A549 (cell line): ENCODE measurements at regions not wholly inside any gene's neighbourhood (a gene's known extent, or its start where the extent isn't known, plus 50 kb on each side); places are given as distances from the start of the nearest gene placed in this dataset.

ENCODE experiments used
- ATAC-seq, 2 experiments: fragments of 200-7000 bp in 1 of 2; fragments of >200 bp in 1 of 2; cut with Nextera tagmentation in 1 of 2; cut with Tn5 transposase in 1 of 2; 3 replicates each; pipeline versions ENCODE4 v1.8.0 to v1.9.1; 2018 to 2020; ENCODE audit warnings: mild to moderate bottlenecking in 1 of 2, moderate library complexity in 1 of 2
- CTCF ChIA-PET: fragments of 300-600 bp; sonication (Branson Sonifier 250); formaldehyde crosslinking; extraction: SDS; loops from one replicate; lab custom pipeline; 2021; ENCODE audit warnings: antibody characterized with exemption, inconsistent platforms; lab: Yijun Ruan, JAX
- POLR2A ChIA-PET: fragments of 350-600 bp; formaldehyde crosslinking; extraction: SDS; loops from one replicate; lab custom pipeline; 2021; ENCODE audit warnings: antibody characterized with exemption, inconsistent platforms; lab: Yijun Ruan, JAX
- DNase-seq, 2 experiments: peaks; one replicate each; pipeline versions ENCODE4 v3.0.0 to v3.0.0-alpha.2; 2011 to 2016; ENCODE audit warnings: low read depth in 1 of 2, low spot score in 1 of 2
- FAIRE-seq: peaks from 2 replicates; lab custom pipeline; 2011; peaks lifted over from hg19 to GRCh38; lab: Jason Lieb, UNC
- H3K27ac ChIP-seq, 2 experiments: fragments of >200 bp; sonication (Bioruptor Twin); formaldehyde crosslinking; 3 replicates each; pipeline ENCODE4 v1.5.1; 2016 to 2017
- H3K4me1 ChIP-seq: fragments of >200 bp; sonication (Bioruptor Twin); formaldehyde crosslinking; 3 replicates; pipeline ENCODE4 v1.6.1; 2016
- H3K4me2 ChIP-seq: fragments of >200 bp; sonication (Bioruptor Twin); formaldehyde crosslinking; 3 replicates; pipeline ENCODE4 v1.6.1; 2016
- H3K4me3 ChIP-seq: fragments of >200 bp; sonication (Bioruptor Twin); formaldehyde crosslinking; 3 replicates; pipeline ENCODE4 v1.5.1; 2016
- H3K9me3 ChIP-seq: fragments of >200 bp; sonication (Bioruptor Twin); formaldehyde crosslinking; 3 replicates; pipeline ENCODE4 v1.6.1; 2016
- CEBPB ChIP-seq, 2 experiments: fragments of >200 bp in 1 of 2; sonication (Bioruptor Twin) in 1 of 2; formaldehyde crosslinking in 1 of 2; IDR thresholded peaks; 2 replicates each; pipeline ENCODE4 v1.6.1; 2012 to 2016
- EHMT2 ChIP-seq: fragments of 200-600 bp; sonication (generic); IDR thresholded peaks from 2 replicates; pipeline ENCODE4 v1.6.1; 2016; ENCODE audit warnings: antibody characterized with exemption, low read depth, mild to moderate bottlenecking, moderate library complexity
- FOSB ChIP-seq: fragments of 250-450 bp; sonication (Bioruptor Pico); IDR thresholded peaks from 2 replicates; pipeline ENCODE4 v1.5.0; 2020; ENCODE audit warnings: mild to moderate bottlenecking, moderate library complexity
- FOSL2 ChIP-seq, 2 experiments: fragments of 450-650 bp in 1 of 2; fragments of >200 bp in 1 of 2; sonication (Bioruptor Twin) in 1 of 2; formaldehyde crosslinking; IDR thresholded peaks; 2 replicates each; pipeline versions ENCODE4 v1.5.0 to v1.6.1; 2016 to 2020; ENCODE audit warnings: mild to moderate bottlenecking in 1 of 2, moderate library complexity in 1 of 2
- GATA3 ChIP-seq: IDR thresholded peaks from 2 replicates; pipeline ENCODE4 v1.6.1; 2012; ENCODE audit warnings: borderline replicate concordance
- HDAC2 ChIP-seq: fragments of 200-600 bp; sonication (generic); IDR thresholded peaks from 2 replicates; pipeline ENCODE4 v1.6.1; 2016
- HEYL ChIP-seq: fragments of 250-450 bp; sonication (Bioruptor Pico); IDR thresholded peaks from 2 replicates; pipeline ENCODE4 v1.8.0; 2021; ENCODE audit warnings: mild to moderate bottlenecking, moderate library complexity
- HOXB5 ChIP-seq: fragments of 250-450 bp; sonication (Bioruptor Pico); IDR thresholded peaks from 2 replicates; pipeline ENCODE4 v1.5.0; 2020; ENCODE audit warnings: mild to moderate bottlenecking, moderate library complexity
- JUNB ChIP-seq: fragments of >200 bp; sonication (Bioruptor Twin); formaldehyde crosslinking; IDR thresholded peaks from 2 replicates; pipeline ENCODE4 v1.6.1; 2016
- KDM5A ChIP-seq: fragments of 200-600 bp; sonication (generic); IDR thresholded peaks from 2 replicates; pipeline ENCODE4 v1.6.1; 2016; ENCODE audit warnings: antibody characterized with exemption, mild to moderate bottlenecking
- MAZ ChIP-seq: fragments of 150-350 bp; IDR thresholded peaks from 2 replicates; pipeline ENCODE4 v1.6.1; 2014; ENCODE audit warnings: antibody characterized with exemption, low read depth, low read length, borderline replicate concordance
- NR3C1 ChIP-seq: fragments of >200 bp; sonication (Bioruptor Twin); formaldehyde crosslinking; IDR thresholded peaks from 3 replicates; pipeline ENCODE4 v1.6.1; 2017
- POLR2A ChIP-seq: IDR thresholded peaks from 2 replicates; pipeline ENCODE4 v1.6.1; 2012; ENCODE audit warnings: mild to moderate bottlenecking, low read length
- REST ChIP-seq: fragments of 200-600 bp; sonication (generic); IDR thresholded peaks from 2 replicates; pipeline ENCODE4 v1.6.1; 2016; ENCODE audit warnings: antibody characterized with exemption, mild to moderate bottlenecking, moderate library complexity
- TFCP2L1 ChIP-seq: fragments of 250-450 bp; sonication (Bioruptor Pico); IDR thresholded peaks from 2 replicates; pipeline ENCODE4 v1.5.0; 2021; ENCODE audit warnings: mild to moderate bottlenecking
- USF2 ChIP-seq: fragments of 450-650 bp; IDR thresholded peaks from 2 replicates; pipeline ENCODE4 v1.6.1; 2014; ENCODE audit warnings: antibody characterized with exemption
- ZFP36 ChIP-seq: fragments of 450-650 bp; IDR thresholded peaks from 2 replicates; pipeline ENCODE4 v1.6.1; 2014; ENCODE audit warnings: borderline replicate concordance; ENCODE audit not compliant: partially characterized antibody
- ZSCAN20 ChIP-seq: fragments of 250-450 bp; sonication (Bioruptor Pico); IDR thresholded peaks from 2 replicates; pipeline ENCODE4 v1.8.0; 2022; ENCODE audit warnings: mild to moderate bottlenecking, moderate library complexity
- WGBS: methylation state at CpG from one replicate; pipeline ENCODE4 v1.1.6; 2017; ENCODE audit errors: missing lambda C conversion rate; 5-methylcytosine and 5-hydroxymethylcytosine counted together
- TF ChIP-seq, protein P1 (sequence below): fragments of 250-450 bp; sonication (Bioruptor Pico); IDR thresholded peaks from 2 replicates; pipeline ENCODE4 v1.5.0; 2020; ENCODE audit warnings: low read depth, mild to moderate bottlenecking, moderate library complexity
- TF ChIP-seq, protein P2 (sequence below): fragments of 150-350 bp; IDR thresholded peaks from 2 replicates; pipeline ENCODE4 v1.6.1; 2014; ENCODE audit warnings: low read depth, mild to moderate bottlenecking, low read length

DNA sequence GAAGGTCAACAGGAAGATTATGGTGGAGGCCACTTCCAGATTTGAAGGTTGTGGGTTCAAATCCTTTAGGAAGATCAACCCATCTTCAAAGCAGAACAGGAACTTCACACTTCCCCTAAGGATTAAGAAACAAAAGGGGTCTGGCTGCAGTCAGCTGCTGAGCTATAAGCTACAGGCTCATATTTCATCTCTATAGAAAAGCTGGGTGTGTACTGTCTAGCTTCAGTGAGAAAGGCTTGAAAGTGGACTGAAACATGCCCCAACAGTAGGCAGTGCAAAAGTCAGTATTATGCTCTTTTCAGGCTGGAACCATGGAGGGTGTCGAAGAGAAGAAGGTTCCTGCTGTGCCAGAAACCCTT lies 60.1 kb upstream of the SPDEF start:
- ChIA-PET POLR2A (no interaction called here), CTCF (interaction anchor here (1.1 kb wide), 1 partner anchor 624 kb away, joined by 3 read pairs; no protein-coding TSS in a partner anchor)
- Histone ChIP-seq H3K9me3 (no peaks in the 10 kb centered on the region), H3K27ac (no peak overlapping the region), H3K4me1 (peaks cover 6% of the 10 kb centered on the region), H3K4me2 (no peak overlapping the region), H3K4me3 (no peak overlapping the region)
- no peak for DNase-seq
- TF ChIP-seq CEBPB (IDR thresholded peaks at IDR 0.05), result no peak
- no peak for TF ChIP-seq JUNB
- no peak for TF ChIP-seq EHMT2
- TF ChIP-seq HEYL, result no peak
- no peak for ATAC-seq
- FAIRE-seq, result no peak
- WGBS, result 96% methylated on average over 1 of the region's 1 CpG

DNA sequence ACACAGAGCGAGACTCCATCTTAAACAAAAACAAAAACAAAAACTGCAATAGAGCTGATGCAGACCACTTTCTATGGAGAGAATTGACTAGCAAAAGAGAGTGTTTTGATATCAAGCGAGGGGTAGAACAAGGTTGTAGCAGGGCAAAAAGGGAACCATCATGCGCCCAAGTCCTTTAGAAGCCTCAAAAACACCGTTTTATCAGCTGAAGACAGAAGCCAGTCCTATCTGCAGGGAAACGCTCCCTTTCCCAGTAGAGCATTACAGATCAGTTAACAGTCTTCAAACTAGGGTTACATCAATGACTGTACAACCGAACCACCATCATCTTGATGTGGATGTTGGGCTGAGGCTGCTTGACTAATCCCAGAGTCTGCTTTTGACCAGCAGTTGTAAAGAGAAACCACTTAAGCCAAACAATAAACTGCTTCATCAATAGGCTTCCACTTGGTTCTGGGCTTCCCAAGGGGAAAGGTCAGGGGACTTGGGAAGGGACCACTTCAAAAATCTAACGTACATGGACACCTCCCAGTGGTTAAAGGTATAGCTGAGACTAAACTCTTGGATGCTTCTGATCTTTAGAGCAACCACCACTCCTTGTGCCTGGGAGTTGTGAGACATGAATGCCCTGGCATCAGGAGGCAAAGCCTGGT lies 59.6 kb upstream of the SPDEF start:
- no peak for DNase-seq
- no peak for FAIRE-seq
- H3K4me1 ChIP-seq, result peaks cover 11% of the 10 kb centered on the region
- no peak overlapping the region for H3K4me2 ChIP-seq
- H3K4me3 ChIP-seq, result no peak overlapping the region
- ChIA-PET CTCF (interaction anchor here (1.0 to 1.1 kb wide), 2 partner anchors 33 to 625 kb away, joined by 3 to 4 read pairs; no protein-coding TSS in a partner anchor), POLR2A (no interaction called here)
- no peaks in the 10 kb centered on the region for H3K9me3 ChIP-seq
- no peak overlapping the region for H3K27ac ChIP-seq
- no peak for ATAC-seq
- TF ChIP-seq HDAC2 (no peak), GATA3 (no peak), JUNB (no peak), ZSCAN20 (CRISPR knock-in tag) (no peak), ZFP36 (no peak), POLR2A (no peak)
- TF ChIP-seq, protein P1, sequence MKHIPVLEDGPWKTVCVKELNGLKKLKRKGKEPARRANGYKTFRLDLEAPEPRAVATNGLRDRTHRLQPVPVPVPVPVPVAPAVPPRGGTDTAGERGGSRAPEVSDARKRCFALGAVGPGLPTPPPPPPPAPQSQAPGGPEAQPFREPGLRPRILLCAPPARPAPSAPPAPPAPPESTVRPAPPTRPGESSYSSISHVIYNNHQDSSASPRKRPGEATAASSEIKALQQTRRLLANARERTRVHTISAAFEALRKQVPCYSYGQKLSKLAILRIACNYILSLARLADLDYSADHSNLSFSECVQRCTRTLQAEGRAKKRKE (CRISPR knock-in tag), result no peak
- 88% methylated on average over 7 of the region's 7 CpGs for WGBS

- ATAC-seq (peak; percentile 78 to 80; a peak in 5 of 6 replicates), DNase-seq (peak; percentile 11 to 69), FAIRE-seq (no peak)
- Histone ChIP-seq H3K4me3 (no peak overlapping the region), H3K4me2 (peak overlapping the region; percentile 41; the same call in 2 of the 3 replicates), H3K27ac (peak overlapping the region; percentile 50 to 54; a peak in 4 of 6 replicates), H3K9me3 (no peaks in the 10 kb centered on the region), H3K4me1 (peaks cover 31% of the 10 kb centered on the region)
- 32% methylated on average over 4 of the region's 4 CpGs for WGBS
- CTCF ChIA-PET, result interaction anchor here (0.6 to 6.2 kb wide), 13 partner anchors 14 to 448 kb away, joined by 3 to 72 read pairs (median 5); no protein-coding TSS in a partner anchor
- TF ChIP-seq USF2 (no peak), MAZ (no peak), FOSL2 (IDR thresholded peaks at IDR 0.05) (no peak), FOSL2 (CRISPR knock-in tag; IDR thresholded peaks at IDR 0.05) (peak; percentile 79), TFCP2L1 (CRISPR knock-in tag) (no peak)
- POLR2A ChIA-PET, result interaction anchor here (1.1 kb wide), 1 partner anchor 146 kb away, joined by 3 read pairs; no protein-coding TSS in a partner anchor
Observed at GRCh38 chr6:34610819-34611477, 54.8 kb upstream of the SPDEF start.

- ChIA-PET CTCF (interaction anchor here (0.5 to 6.2 kb wide), 25 partner anchors 9 to 600 kb away, joined by 3 to 72 read pairs (median 4); no protein-coding TSS in a partner anchor), POLR2A (interaction anchor here (1.0 kb wide), 1 partner anchor 182 kb away, joined by 3 read pairs; no protein-coding TSS in a partner anchor)
- peaks cover 37% of the 10 kb centered on the region for H3K4me1 ChIP-seq
- no peaks in the 10 kb centered on the region for H3K9me3 ChIP-seq
- H3K27ac ChIP-seq, result peak overlapping the region; percentile 59 to 77; a peak in 3 of 6 replicates
- ATAC-seq, result no peak
- no peak for TF ChIP-seq KDM5A
- TF ChIP-seq FOSL2 (IDR thresholded peaks at IDR 0.05), result no peak
- TF ChIP-seq FOSL2 (CRISPR knock-in tag; IDR thresholded peaks at IDR 0.05), result no peak
- TF ChIP-seq FOSB (CRISPR knock-in tag), result no peak
- no peak for TF ChIP-seq POLR2A
- no peak for TF ChIP-seq REST
- no peak for TF ChIP-seq NR3C1
- no peak for TF ChIP-seq HOXB5
- TF ChIP-seq, protein P2, sequence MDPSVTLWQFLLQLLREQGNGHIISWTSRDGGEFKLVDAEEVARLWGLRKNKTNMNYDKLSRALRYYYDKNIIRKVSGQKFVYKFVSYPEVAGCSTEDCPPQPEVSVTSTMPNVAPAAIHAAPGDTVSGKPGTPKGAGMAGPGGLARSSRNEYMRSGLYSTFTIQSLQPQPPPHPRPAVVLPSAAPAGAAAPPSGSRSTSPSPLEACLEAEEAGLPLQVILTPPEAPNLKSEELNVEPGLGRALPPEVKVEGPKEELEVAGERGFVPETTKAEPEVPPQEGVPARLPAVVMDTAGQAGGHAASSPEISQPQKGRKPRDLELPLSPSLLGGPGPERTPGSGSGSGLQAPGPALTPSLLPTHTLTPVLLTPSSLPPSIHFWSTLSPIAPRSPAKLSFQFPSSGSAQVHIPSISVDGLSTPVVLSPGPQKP, result no peak
- TF ChIP-seq, all 56 proteins: peak for 0
- DNase-seq (no peak), FAIRE-seq (no peak)
- no peak overlapping the region for H3K4me3 ChIP-seq
- WGBS, result 90% methylated on average over 5 of the region's 5 CpGs
- H3K4me2 ChIP-seq, result no peak overlapping the region
Observed at GRCh38 chr6:34608321-34609091, 52.4 kb upstream of the SPDEF start.
